SU-DHL-6 (cell line): ENCODE measurements at regions not wholly inside any gene's neighbourhood (a gene's known extent, or its start where the extent isn't known, plus 50 kb on each side); places are given as distances from the start of the nearest gene placed in this dataset.

Experiments used
- H2AFZ ChIP-seq: fragments of 200-600 bp; sonication (generic); 2 replicates; pipeline ENCODE4 v1.6.1; 2014; ENCODE audit warnings: low read depth, mild to moderate bottlenecking, moderate library complexity, mixed read lengths, antibody characterized with exemption, low read length; ENCODE audit not compliant: severe bottlenecking
- H3F3A ChIP-seq: fragments of 200-600 bp; shearing (Covaris generic); 2 replicates; pipeline ENCODE4 v1.6.0; 2016; ENCODE audit warnings: antibody characterized with exemption, mild to moderate bottlenecking; ENCODE audit not compliant: insufficient read depth
- H3K27ac ChIP-seq: fragments of 200-600 bp; sonication (generic); 2 replicates; pipeline ENCODE4 v1.5.1; 2016; ENCODE audit warnings: low read depth, mild to moderate bottlenecking, low read length, moderate library complexity, mixed read lengths
- H3K27me3 ChIP-seq: fragments of 200-600 bp; sonication (generic), shearing (Covaris generic); 2 replicates; pipeline ENCODE4 v1.6.0; 2014; ENCODE audit warnings: mild to moderate bottlenecking, low read length
- H3K36me3 ChIP-seq: fragments of 200-600 bp; sonication (generic); 2 replicates; pipeline ENCODE4 v1.6.1; 2014; ENCODE audit warnings: mild to moderate bottlenecking, low read length, mixed read lengths
- H3K4me2 ChIP-seq: fragments of 300-600, 200-600 bp; shearing (Covaris generic), sonication (generic); 2 replicates; pipeline ENCODE4 v1.6.0; 2014; ENCODE audit warnings: low read length, low read depth, mild to moderate bottlenecking; ENCODE audit not compliant: poor library complexity, severe bottlenecking
- H3K4me3 ChIP-seq: fragments of 200-600 bp; sonication (generic); 2 replicates; pipeline ENCODE4 v1.5.1; 2014; ENCODE audit warnings: antibody characterized with exemption, low read length, mild to moderate bottlenecking, mixed read lengths; ENCODE audit not compliant: insufficient read depth, poor library complexity, severe bottlenecking
- H3K79me2 ChIP-seq: fragments of 200-600 bp; sonication (generic); 2 replicates; pipeline ENCODE4 v1.6.1; 2014; ENCODE audit warnings: mild to moderate bottlenecking, low read length, moderate library complexity; ENCODE audit not compliant: insufficient read depth
- H3K9ac ChIP-seq: fragments of 200-600 bp; sonication (generic); 2 replicates; pipeline ENCODE4 v1.7.0; 2014; ENCODE audit warnings: mild to moderate bottlenecking, low read length
- H3K9me2 ChIP-seq: fragments of 200-600 bp; sonication (generic); replicated peaks from 2 replicates; pipeline ENCODE4 v1.6.1; 2014; ENCODE audit warnings: low read length; ENCODE audit not compliant: insufficient read depth
- H3K9me3 ChIP-seq: fragments of 200-600 bp; sonication (generic); 2 replicates; pipeline ENCODE4 v1.6.1; 2014; ENCODE audit warnings: low read length, mixed read lengths; ENCODE audit not compliant: insufficient read depth
- H4K20me1 ChIP-seq: fragments of 200-600 bp; sonication (generic); 2 replicates; pipeline ENCODE4 v1.6.1; 2014; ENCODE audit warnings: low read depth, mild to moderate bottlenecking, antibody characterized with exemption, low read length, moderate library complexity, mixed read lengths
- EZH2phosphoT487 ChIP-seq: fragments of 200-600 bp; sonication (generic), shearing (Covaris generic); conservative IDR thresholded peaks from 2 replicates; pipeline ENCODE4 v1.6.1; 2018; ENCODE audit warnings: mild to moderate bottlenecking, antibody characterized with exemption, low read length, moderate library complexity, mixed read lengths
- TF ChIP-seq, protein P1 (sequence below): fragments of 200-600 bp; sonication (generic); IDR thresholded peaks from one replicate; pipeline ENCODE4 v1.5.1; 2017; ENCODE audit warnings: antibody characterized with exemption, mild to moderate bottlenecking, low read length, moderate library complexity; ENCODE audit not compliant: insufficient read depth, poor library complexity, severe bottlenecking

DNA sequence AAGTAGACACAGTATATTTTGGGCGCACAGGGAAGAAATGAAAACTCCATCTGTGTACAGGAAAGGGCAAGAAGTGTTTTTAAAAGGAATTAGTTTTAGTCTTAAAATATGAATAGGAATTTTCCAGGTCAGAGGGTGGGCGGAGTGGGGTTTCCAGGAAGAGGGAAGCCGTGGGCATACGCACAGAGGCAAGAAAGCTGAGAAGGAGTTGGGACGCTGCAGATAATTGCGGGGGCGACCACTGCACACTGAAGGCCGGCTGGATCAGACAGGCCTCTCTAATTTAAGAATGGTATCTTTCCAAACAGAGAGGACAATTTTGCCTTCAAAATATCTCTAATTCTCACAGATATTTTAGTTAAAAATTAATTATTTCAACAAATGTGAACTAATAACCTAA is 189.1 kb upstream of the INHBA start:
- Histone ChIP-seq H3K9me3 (no peaks in the 10 kb centered on the region), H4K20me1 (no peaks in the 10 kb centered on the region), H3K27ac (no peak overlapping the region), H3K27me3 (no peaks in the 10 kb centered on the region), H3K9me2 (no peaks in the 10 kb centered on the region), H2AFZ (no peak overlapping the region), H3K4me3 (no peak overlapping the region), H3K79me2 (no peaks in the 10 kb centered on the region), H3K36me3 (no peaks in the 10 kb centered on the region), H3K9ac (no peak overlapping the region), H3F3A (no peaks in the 10 kb centered on the region), H3K4me2 (no peak overlapping the region)
- TF ChIP-seq, protein P1, sequence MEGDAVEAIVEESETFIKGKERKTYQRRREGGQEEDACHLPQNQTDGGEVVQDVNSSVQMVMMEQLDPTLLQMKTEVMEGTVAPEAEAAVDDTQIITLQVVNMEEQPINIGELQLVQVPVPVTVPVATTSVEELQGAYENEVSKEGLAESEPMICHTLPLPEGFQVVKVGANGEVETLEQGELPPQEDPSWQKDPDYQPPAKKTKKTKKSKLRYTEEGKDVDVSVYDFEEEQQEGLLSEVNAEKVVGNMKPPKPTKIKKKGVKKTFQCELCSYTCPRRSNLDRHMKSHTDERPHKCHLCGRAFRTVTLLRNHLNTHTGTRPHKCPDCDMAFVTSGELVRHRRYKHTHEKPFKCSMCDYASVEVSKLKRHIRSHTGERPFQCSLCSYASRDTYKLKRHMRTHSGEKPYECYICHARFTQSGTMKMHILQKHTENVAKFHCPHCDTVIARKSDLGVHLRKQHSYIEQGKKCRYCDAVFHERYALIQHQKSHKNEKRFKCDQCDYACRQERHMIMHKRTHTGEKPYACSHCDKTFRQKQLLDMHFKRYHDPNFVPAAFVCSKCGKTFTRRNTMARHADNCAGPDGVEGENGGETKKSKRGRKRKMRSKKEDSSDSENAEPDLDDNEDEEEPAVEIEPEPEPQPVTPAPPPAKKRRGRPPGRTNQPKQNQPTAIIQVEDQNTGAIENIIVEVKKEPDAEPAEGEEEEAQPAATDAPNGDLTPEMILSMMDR, result no peak

DNA sequence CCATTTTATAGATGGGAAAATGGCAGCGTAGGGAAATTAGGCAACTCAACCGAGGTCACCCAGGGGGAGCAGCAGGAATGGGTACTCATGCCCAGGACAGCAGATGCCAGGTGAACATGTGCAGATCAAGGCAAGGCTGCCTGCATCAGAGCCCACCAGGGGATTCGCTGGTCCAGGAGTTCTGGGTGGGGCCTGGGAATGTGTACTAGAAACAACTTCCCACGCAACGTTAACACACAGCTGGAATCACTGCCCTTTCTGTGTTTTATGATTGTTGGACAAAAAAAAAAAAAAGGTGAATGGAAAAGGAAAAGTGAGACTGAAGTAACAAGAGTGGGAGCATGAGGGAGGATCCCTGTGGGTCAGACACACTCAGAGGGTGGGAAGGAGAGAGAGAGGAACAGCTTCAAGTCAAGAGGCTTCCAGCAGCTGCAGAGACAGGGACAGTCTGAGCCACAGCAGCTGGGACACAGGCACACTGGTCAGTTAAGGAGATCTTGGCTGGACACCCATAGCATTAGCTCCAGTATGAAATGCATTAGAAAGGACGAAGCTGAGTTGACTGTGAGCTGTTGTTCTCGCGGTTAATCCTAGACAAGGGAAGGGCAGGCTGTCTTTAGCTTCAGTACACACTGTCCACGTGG is 187.9 kb upstream of the INHBA start:
- Histone ChIP-seq H3K4me3 (no peak overlapping the region), H3F3A (no peaks in the 10 kb centered on the region), H3K79me2 (no peaks in the 10 kb centered on the region), H3K27me3 (no peaks in the 10 kb centered on the region), H3K27ac (no peak overlapping the region), H2AFZ (no peak overlapping the region), H3K9ac (no peak overlapping the region), H3K9me2 (no peaks in the 10 kb centered on the region), H3K4me2 (no peak overlapping the region), H3K9me3 (no peaks in the 10 kb centered on the region), H4K20me1 (no peaks in the 10 kb centered on the region), H3K36me3 (no peaks in the 10 kb centered on the region)
- TF ChIP-seq EZH2phosphoT487, result no peak
- TF ChIP-seq, protein P1, result no peak

DNA sequence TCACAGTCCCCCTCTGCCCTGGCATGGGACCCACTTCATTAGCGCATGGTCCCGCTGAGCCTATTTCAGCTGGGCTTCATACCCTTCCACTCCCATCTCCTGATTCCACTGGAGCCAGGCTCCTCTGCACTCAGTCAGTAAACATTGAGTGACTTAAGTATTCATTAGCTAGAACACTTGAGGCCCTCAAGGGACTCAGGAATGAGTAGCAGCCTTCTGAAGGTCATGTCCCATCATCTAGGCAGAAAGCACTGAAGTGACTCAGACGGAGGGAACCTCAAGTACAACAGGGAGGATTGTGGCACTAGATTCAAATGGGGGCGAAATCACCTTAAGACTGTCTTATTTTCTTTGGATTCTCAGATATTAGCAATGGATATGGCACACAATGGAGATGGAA is 186.6 kb upstream of the INHBA start:
- Histone ChIP-seq H2AFZ (no peak overlapping the region), H3K4me2 (no peak overlapping the region)

More for the DNA sequence above, 186.6 kb upstream of the INHBA start:
- Histone ChIP-seq H3K9me2 (no peaks in the 10 kb centered on the region), H4K20me1 (no peaks in the 10 kb centered on the region), H3F3A (no peaks in the 10 kb centered on the region), H3K9me3 (no peaks in the 10 kb centered on the region), H3K9ac (no peak overlapping the region), H3K36me3 (no peaks in the 10 kb centered on the region), H3K4me3 (no peak overlapping the region), H3K27ac (no peak overlapping the region), H3K27me3 (no peaks in the 10 kb centered on the region), H3K79me2 (no peaks in the 10 kb centered on the region)
- TF ChIP-seq, protein P1, result no peak
- TF ChIP-seq EZH2phosphoT487, result no peak
